Medulla oblongata (tissue), 1 donor: ENCODE measurements at regions not wholly inside any gene's neighbourhood (a gene's known extent, or its start where the extent isn't known, plus 50 kb on each side); places are given as distances from the start of the nearest gene placed in this dataset.

Experiments used
- DNase-seq: peaks from one replicate; pipeline ENCODE4 v3.0.0-alpha.2; 2015; ENCODE audit errors: extremely low spot score

- no peak for DNase-seq
Measured at GRCh38 chr12:63090716-63091115, 60.3 kb downstream of the AVPR1A start.

DNA sequence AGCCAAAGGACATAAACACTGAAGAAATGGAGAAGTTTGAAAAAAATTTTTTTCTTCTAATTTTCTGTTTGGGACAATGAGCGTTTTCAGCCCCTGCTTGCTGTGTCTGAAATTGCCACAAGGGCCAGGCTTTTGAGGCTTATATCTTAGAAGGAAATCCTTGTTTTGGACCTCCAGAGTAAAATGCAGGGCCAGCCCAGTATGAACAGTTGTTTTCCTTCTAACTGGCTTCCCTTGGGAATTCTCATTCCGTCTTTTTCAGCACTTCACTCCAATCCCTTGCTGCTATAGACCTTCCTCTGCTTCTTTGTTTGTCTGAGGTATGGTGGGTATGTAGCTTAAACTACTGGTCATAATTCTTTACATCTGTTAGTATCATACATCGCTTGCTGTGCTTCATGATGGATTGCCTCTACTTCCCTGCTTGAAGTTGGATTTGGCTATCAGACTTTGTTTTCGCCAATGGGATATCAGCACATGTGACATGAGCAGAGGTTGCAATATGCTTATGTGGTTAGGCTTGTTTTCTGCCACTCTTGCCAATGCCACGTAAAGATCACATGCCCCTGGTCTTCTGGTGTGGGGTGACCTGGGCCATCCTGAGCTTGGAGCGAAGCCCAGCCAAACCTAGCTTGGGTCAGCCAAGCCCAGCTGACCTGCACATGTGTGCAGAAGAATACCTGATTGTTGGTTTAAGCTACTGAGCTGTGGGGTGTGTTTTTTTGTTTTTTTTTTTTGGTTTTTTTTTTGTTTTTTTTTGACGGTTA, 64.7 kb downstream of the AVPR1A start:
- no peak for DNase-seq

DNA sequence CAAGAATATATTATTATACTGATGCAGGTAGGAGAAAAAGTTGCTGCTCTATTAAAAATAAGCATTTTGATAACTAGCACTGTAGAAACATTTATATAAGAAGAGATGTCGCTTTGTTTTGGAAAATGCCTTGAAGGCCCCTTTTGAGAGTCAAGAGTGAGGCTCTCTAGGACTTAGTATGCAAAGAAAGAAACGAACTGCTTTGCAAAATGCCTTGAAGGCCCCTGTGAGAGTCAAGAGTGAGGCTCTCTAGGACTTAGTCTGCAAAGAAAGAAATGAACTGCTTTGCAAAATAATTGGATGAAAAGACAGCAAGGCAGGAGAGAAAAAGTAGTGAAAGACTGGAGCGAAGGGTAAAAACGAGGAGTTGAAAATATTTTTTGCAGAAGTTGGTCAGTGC, 65.9 kb downstream of the AVPR1A start:
- DNase-seq = peak; percentile 3

DNA sequence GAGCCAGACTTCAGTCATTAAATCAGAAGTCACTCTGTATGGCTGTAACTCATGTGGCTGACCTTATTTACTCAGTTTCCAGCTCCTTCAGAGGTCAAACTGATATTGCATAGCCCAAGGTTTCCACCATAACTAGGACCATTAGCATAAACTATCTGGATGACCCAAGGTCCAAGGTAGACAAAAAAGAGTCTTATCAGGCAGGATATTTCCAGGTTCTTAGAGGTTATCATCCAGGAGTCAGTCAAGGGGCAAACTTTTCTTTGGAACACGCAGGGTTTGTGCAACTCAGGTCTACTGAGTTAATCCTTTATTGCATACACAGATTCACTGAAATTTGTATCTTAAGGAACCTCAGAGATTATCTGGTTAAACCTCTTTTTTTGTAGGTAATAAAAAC, 66.5 kb downstream of the AVPR1A start:
- no peak for DNase-seq

GRCh38 chr12:63083046-63083445, 68.0 kb downstream of the AVPR1A start:
- no peak for DNase-seq

- DNase-seq = no peak
Measured at GRCh38 chr12:63079791-63080502, 71.1 kb downstream of the AVPR1A start.

- DNase-seq = no peak
Measured at GRCh38 chr12:63078906-63079305, 72.1 kb downstream of the AVPR1A start.

- DNase-seq = no peak
Measured at GRCh38 chr12:63075376-63076060, 75.5 kb downstream of the AVPR1A start.

GRCh38 chr12:63070709-63071108, 80.3 kb downstream of the AVPR1A start:
- no peak for DNase-seq

DNA sequence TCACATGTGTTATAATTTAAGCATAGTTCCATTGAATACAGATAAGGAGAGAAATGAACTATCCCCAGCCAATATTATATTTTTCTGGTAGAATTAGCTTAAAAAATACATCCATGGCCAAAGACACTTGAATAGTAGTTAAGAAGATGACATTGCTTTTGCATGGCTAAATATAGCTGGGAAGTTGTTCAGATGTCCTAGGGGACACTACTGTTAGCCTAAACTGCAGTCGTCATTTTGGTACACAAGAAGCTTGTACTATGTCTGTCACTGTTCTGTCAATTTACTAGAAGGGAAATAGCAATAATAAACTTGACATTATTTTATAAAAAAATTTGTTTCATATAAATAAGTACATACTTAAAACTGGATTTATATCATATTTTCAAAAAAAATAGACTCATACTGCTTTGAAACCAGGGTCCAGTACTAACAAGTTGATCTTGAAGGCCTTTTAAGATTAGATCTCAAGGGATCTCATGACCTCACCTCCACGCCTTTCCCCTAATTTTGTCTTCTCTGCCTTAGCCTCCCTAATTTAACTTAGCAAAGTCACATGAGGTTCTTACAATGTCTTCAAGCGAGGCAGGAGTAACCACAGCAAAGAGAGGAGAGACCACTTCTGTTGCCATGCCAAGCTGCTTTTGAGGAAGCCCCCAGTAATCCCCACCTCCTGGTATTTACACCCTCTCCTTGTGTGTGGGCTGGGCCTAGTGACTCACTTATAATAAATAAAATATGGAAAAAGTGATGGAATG, 81.0 kb downstream of the AVPR1A start:
- DNase-seq = no peak

- DNase-seq = peak; percentile 66
Measured at GRCh38 chr12:63068857-63069442, 82.1 kb downstream of the AVPR1A start.

GRCh38 chr12:63066782-63067181, 84.2 kb downstream of the AVPR1A start:
- DNase-seq = no peak

DNA sequence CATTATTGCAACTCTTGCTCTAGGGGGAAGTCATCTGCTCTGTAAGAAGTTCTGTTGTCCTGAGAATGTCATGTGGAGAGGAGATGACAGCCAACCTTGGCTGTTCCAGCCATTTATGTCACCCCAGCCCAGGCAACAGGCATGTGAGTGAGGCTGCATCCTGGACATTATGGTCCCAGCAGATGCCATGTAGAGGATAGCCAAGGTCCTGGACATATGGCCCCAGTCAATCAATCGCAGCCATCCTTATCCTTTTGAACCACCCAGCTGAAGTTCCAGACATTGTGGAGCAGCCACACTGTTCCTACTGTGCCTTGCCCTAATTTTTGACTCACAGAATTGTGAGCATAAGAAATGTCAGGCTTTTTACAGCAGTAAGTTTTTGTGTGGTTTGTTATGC, 84.9 kb downstream of the AVPR1A start:
- DNase-seq = no peak

- DNase-seq = no peak
Measured at GRCh38 chr12:63064080-63064479, 86.9 kb downstream of the AVPR1A start.

DNA sequence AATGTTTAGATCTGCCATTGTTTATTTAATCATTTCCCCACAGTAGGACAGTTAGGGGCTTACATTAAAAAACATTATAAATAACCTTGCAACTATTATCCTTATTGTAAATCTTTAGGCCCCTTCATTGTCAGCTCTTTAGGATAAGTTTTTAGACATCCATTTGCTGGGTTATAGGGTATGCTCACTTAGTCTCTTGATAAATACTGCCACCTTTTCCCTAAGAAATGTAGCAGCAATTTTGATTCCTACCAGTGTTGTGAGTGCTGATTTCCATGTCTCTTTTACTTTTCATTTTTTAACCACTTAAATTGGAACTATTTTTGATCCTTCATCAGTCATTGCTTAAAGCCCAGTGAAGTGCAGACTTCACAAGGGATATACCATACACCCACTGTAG, 94.4 kb downstream of the AVPR1A start:
- DNase-seq = no peak

DNA sequence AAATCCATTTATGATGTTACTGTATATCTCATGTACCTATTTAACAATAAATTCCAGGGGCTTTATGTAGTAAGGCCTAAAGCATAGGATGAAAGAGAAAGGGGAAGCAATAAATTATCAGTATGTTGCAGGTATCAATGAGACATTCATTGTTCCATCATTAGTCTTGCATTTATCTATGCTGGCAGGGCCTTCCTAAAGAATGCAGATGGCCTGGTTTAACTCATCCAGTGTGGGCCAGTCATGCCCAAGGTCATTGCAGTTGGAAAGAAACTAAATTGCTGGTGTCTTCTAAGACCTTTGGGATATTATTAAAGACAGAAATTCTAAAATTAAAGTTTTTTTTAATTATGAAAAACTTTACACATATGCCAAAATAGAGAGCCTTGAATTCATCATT, 98.3 kb downstream of the AVPR1A start:
- no peak for DNase-seq

- no peak for DNase-seq
Measured at GRCh38 chr12:63047146-63047545, 103.9 kb downstream of the AVPR1A start.

- no peak for DNase-seq
Measured at GRCh38 chr12:63045020-63045860, 105.8 kb downstream of the AVPR1A start.

- no peak for DNase-seq
Measured at GRCh38 chr12:63042646-63043045, 107.7 kb upstream of the PPM1H start.

DNA sequence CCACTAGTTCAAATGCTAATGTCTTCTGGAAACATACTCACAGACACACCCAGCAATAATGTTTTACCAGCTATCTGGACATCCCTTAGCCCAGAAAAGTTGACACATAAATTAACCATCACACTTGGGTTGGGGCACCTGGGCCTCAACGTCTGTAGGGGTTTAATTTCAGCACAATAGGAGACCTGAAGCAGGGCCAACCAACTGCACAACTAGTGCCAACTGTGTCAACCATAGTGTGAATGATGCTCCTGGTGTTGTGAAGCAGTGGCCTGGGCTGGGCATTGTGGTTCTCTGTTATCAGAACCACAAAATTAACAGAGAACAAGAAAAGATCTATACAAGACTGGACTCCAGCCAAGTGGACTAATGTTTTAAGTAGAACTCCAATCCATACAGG, 106.7 kb upstream of the PPM1H start:
- no peak for DNase-seq
